Motor neuron (in vitro differentiated cells): ENCODE measurements at regions not wholly inside any gene's neighbourhood (a gene's known extent, or its start where the extent isn't known, plus 50 kb on each side); places are given as distances from the start of the nearest gene placed in this dataset.

Experiments used
- ATAC-seq, 8 experiments: fragments of 200-7000 bp; cut with Tn5 transposase; replicated peaks in 6 of 8; 2 replicates each; pipeline ENCODE4 v1.8.0; 2021; ENCODE audit warnings: mild to moderate bottlenecking in 8 of 8, moderate library complexity in 8 of 8
- H3K27ac ChIP-seq, 2 donors: fragments of 250-450 bp; sonication (Bioruptor Pico); 2 replicates each; pipeline ENCODE4 v1.9.0; 2021; ENCODE audit warnings: antibody characterized with exemption in 2 of 2, mild to moderate bottlenecking in 2 of 2, moderate library complexity in 1 of 2
- H3K4me1 ChIP-seq, 2 donors: fragments of 250-450 bp; sonication (Bioruptor Pico); replicated peaks in 1 of 2; 2 replicates each; pipeline ENCODE4 v1.6.1; 2021; ENCODE audit warnings: antibody characterized with exemption in 2 of 2, mild to moderate bottlenecking in 2 of 2, moderate library complexity in 1 of 2
- H3K4me3 ChIP-seq, 5 donors: fragments of 250-450 bp; sonication (Bioruptor Pico); 2 replicates each; pipeline ENCODE4 v1.9.0; 2021; ENCODE audit warnings: antibody characterized with exemption in 5 of 5, mild to moderate bottlenecking in 5 of 5, moderate library complexity in 4 of 5
- WGBS, 10 experiments: fragments of 450-650 bp; shearing (Covaris generic); methylation state at CpG; one replicate each; pipeline ENCODE4 v1.0.0; 2022; 5-methylcytosine and 5-hydroxymethylcytosine counted together
- in situ Hi-C, 9 experiments: fragments of 400-800 bp; cut with MboI; loops; one replicate each; pipeline ENCODE4 v1.15.0; 2021; ENCODE audit warnings: low sequenced_read_pairs in 9 of 9, low pct_unique_long_range_greater_than_20kb in 2 of 9; ENCODE audit not compliant: unreplicated experiment in 9 of 9

DNA sequence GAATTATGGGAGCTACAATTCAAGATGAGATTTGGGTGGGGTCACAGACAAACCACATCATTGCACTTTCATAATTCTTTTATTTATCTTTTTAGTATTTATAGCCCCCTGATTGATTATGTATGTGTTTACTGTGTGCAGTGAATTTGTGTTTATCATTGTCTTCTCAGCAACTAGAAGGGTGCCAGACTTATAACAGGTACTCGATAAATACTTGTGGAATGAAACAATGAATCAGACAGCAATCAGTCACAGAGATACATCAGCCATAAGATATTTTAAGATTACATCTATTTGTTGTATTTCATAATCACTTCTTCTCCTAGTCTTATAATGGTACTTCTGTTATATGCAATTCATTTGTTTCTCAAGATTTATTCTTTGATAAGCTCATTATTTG is 273.2 kb downstream of the PTPRC start:
- H3K4me3 ChIP-seq = no peak overlapping the region
- H3K4me1 ChIP-seq = peaks cover 23 to 27% of the 10 kb centered on the region in 2 donors
- in situ Hi-C loops = no loop called here
- H3K27ac ChIP-seq = no peak overlapping the region
- no peak for ATAC-seq
- WGBS, 10 experiments = 80 to 100% (median 95%) methylated on average over 1 of the region's 1 CpG; no CpG with 5 or more reads in 2 of the 10 experiments

- in situ Hi-C loops = no loop called here
- Histone ChIP-seq H3K27ac (no peak overlapping the region), H3K4me3 (no peak overlapping the region), H3K4me1 (peaks cover 13 to 14% of the 10 kb centered on the region in 2 donors)
- peak in 1 of 8 experiments; percentile 54 for ATAC-seq
- 8 to 100% (median 76%) methylated on average over 1 to 4 of the region's 4 CpGs; no CpG with 5 or more reads in 2 of the 10 experiments for WGBS, 10 experiments
Observed at GRCh38 chr1:198913667-198914066, 274.8 kb downstream of the PTPRC start.

DNA sequence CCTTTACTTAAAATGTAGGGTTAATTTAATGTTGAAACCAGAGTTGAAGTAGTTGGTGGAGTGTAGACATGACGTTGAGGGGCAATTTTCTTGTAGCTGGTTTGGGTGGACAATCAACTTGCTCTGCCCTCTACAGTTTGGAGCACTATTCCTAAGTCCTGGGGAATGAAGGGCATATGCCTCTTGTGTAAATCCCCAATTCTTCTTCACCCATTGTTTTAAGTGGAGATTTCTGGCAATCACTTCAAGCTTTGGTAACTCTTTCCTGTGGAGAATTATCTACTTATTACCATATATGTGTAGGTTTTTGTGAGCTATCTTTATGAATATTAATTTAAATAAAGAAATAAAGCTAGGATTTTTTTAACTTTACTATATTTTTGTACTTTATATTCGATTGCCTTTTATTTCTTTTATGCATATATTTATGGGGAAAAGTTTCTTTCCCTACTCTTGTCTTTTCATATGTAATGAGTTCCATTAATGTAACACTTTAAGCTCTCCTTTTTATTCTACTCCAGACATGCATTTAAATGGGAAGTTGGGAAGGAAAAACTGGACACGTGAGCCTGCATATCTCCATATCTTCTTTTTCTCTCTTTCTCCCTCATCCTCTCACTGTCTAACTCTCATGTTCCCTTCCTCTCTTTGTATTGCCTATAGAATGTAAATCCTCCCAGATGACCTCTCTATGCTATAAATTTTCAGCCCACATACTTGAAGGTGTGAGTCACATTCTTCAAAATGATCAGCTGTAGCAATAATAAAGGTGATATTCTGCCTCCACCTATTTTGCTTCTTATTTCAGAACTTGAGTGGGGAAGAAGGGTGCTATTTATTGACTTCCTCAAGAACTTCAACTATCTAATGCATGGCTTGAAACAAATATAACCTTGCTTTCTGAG is 276.7 kb downstream of the PTPRC start:
- no peak for ATAC-seq
- Histone ChIP-seq H3K4me3 (no peak overlapping the region), H3K27ac (no peak overlapping the region), H3K4me1 (peaks cover 2 to 4% of the 10 kb centered on the region in 2 donors)
- WGBS, 10 experiments = 79 to 98% (median 88%) methylated on average over 2 to 3 of the region's 3 CpGs
- in situ Hi-C loops = no loop called here

- H3K27ac ChIP-seq = no peak overlapping the region
- no peak for ATAC-seq
- H3K4me3 ChIP-seq = no peak overlapping the region
- in situ Hi-C loops = no loop called here
- H3K4me1 ChIP-seq = no peaks in the 10 kb centered on the region
- WGBS, 10 experiments = 18 to 100% (median 86%) methylated on average over 1 to 2 of the region's 2 CpGs
Observed at GRCh38 chr1:198917226-198917625, 278.4 kb downstream of the PTPRC start.

DNA sequence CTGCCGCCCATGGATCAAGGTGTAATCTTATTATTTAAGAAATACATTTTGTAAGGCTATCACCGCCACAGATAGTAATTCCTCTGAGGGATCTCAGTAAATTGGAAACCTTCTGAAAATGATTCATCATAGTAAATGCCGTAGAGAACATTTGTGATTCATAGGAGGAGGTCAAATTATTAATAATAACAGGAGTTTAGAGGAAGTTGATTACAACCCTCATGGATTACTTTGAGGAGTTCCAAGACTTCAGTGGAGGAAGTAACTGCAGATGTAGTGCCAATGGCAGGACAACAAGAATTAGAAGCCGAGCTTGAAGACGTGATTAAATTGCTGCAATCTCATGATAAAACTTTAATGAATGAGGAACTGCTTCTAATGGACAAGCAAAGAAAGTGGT is 280.1 kb downstream of the PTPRC start:
- 10 to 80% (median 71%) methylated on average over 1 to 5 of the region's 5 CpGs for WGBS, 10 experiments

DNA sequence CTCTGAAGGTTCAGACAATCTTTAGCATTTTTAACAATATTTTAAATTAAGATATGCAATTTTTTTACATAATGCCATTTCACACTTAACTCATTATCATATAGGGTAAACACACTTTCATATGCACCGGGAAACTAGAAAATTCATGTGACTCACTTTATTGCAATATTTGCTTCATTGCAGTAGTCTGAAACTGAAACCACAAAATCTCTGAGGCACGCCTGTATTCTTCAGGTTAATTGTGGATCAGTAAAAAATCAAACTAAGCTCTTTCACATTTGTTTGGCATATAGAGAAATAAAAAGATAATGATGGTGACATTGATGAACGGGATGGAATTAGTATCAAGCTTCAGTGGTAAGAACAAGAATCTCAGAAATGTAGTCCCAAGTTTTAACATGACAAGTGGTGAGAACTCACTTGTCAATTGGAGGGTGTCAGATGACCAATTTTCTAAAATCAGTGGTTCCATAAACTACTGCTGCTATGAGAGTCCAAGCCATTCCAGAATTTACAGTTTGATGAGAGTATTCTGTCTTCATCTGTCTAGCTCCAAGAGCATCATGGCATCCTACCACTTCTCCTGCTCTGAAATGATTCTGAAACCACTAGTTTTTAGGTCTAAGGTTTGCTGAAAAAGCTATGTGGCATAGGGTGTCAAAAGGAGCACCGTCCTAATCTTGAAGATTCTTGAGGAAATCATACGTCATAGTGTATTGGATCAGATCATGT is 281.0 kb downstream of the PTPRC start:
- peak in 3 of 8 experiments; percentile 90 to 96 (median 91) for ATAC-seq
- 8 to 100% (median 93%) methylated on average over 2 to 5 of the region's 5 CpGs for WGBS, 10 experiments
- H3K27ac ChIP-seq = no peak overlapping the region
- in situ Hi-C loops = no loop called here
- no peaks in the 10 kb centered on the region for H3K4me1 ChIP-seq
- no peak overlapping the region for H3K4me3 ChIP-seq

More for the DNA sequence above, 280.1 kb downstream of the PTPRC start:
- Histone ChIP-seq H3K4me1 (no peaks in the 10 kb centered on the region), H3K4me3 (no peak overlapping the region), H3K27ac (no peak overlapping the region)
- peak in 1 of 8 experiments; percentile 51 for ATAC-seq
- in situ Hi-C loops = no loop called here

GRCh38 chr1:198922638-198923430 is 284.0 kb downstream of the PTPRC start:
- H3K4me3 ChIP-seq = no peak overlapping the region
- WGBS, 10 experiments = 87 to 100% (median 93%) methylated on average over 2 to 5 of the region's 5 CpGs
- no peaks in the 10 kb centered on the region for H3K4me1 ChIP-seq
- H3K27ac ChIP-seq = no peak overlapping the region
- in situ Hi-C loops = no loop called here
- no peak for ATAC-seq

- 82 to 100% (median 100%) methylated on average over 1 of the region's 1 CpG; no CpG with 5 or more reads in 1 of the 10 experiments for WGBS, 10 experiments
- no peak overlapping the region for H3K4me3 ChIP-seq
- H3K4me1 ChIP-seq = peaks cover 3 to 4% of the 10 kb centered on the region in 2 donors
- in situ Hi-C loops = no loop called here
- no peak for ATAC-seq
- no peak overlapping the region for H3K27ac ChIP-seq
Observed at GRCh38 chr1:198923993-198924392, 285.2 kb downstream of the PTPRC start.

GRCh38 chr1:198925567-198925966 is 286.7 kb downstream of the PTPRC start:
- no peak for ATAC-seq
- H3K27ac ChIP-seq = no peak overlapping the region
- peaks cover 17 to 19% of the 10 kb centered on the region in 2 donors for H3K4me1 ChIP-seq
- in situ Hi-C loops = no loop called here
- no peak overlapping the region for H3K4me3 ChIP-seq

DNA sequence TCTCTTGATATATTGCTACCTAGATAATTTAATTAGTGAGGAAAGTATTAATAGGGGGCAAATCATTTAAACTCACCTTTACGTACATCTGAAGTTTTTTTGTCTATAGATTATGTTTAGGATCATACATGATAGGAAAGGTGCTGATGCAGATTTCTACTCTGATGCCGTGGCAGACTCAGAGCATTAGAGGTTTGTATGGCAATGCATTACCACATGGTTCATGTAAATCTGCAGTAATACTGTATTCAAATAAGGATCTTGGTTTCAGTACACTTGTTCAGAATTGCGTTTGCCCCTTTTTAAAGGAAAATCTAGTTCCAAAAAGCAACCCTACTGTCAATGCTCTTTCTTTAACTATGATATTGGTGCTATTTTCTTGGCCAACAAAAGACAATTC is 288.3 kb downstream of the PTPRC start:
- H3K27ac ChIP-seq = no peak overlapping the region
- peaks cover 22 to 34% of the 10 kb centered on the region in 2 donors for H3K4me1 ChIP-seq
- in situ Hi-C loops = no loop called here
- no peak overlapping the region for H3K4me3 ChIP-seq
- ATAC-seq = no peak
- WGBS, 10 experiments = 66 to 100% (median 94%) methylated on average over 1 to 3 of the region's 3 CpGs

GRCh38 chr1:198929111-198929604 is 290.3 kb downstream of the PTPRC start:
- Histone ChIP-seq H3K4me3 (peak overlapping the region in 2 of 5 donors; percentile 3 to 5), H3K27ac (no peak overlapping the region), H3K4me1 (peaks cover 27 to 34% of the 10 kb centered on the region in 2 donors)
- in situ Hi-C loops = no loop called here
- 13 to 81% (median 60%) methylated on average over 2 to 4 of the region's 4 CpGs for WGBS, 10 experiments
- ATAC-seq = no peak

GRCh38 chr1:198929961-198930599 is 291.2 kb downstream of the PTPRC start:
- in situ Hi-C loops = no loop called here
- peaks cover 27 to 34% of the 10 kb centered on the region in 2 donors for H3K4me1 ChIP-seq
- ATAC-seq = peak in 7 of 8 experiments; percentile 52 to 75 (median 66)
- peak overlapping the region; percentile 10 to 32 (median 16) for H3K4me3 ChIP-seq
- peak overlapping the region; percentile 5 to 67 for H3K27ac ChIP-seq
- 12 to 85% (median 55%) methylated on average over 4 to 9 of the region's 9 CpGs for WGBS, 10 experiments
